GM18909 (cell line): ENCODE measurements at regions not wholly inside any gene's neighbourhood (a gene's known extent, or its start where the extent isn't known, plus 50 kb on each side); places are given as distances from the start of the nearest gene placed in this dataset.

Experiments used
- ATAC-seq: cut with Tn5 transposase; IDR thresholded peaks from one replicate; pipeline ENCODE4 v1.9.1; 2021; ENCODE audit warnings: mild to moderate bottlenecking; ENCODE audit not compliant: unreplicated experiment, poor library complexity

GRCh38 chr3:195003006-195003892 is 267.7 kb downstream of the XXYLT1 start:
- no peak for ATAC-seq

DNA sequence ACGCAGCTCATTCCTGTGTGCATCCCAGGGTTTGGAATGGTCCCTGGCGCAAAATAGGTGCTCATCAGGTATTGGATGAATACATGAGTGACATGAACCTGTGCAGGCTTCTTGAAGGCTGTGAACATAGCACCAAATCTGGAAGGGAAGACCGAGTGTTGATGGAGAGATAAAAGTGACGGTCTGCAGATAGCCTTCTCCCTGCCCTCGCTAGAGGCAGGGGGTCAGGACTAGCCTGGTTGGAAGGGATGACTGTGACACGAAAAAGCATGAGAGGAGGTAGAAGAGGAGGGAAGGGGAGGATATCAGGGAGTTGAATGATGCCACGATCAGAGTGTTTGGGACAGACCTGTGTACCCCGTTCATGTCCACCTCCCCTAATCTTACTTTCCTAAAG is 267.1 kb downstream of the XXYLT1 start:
- ATAC-seq, result no peak

- ATAC-seq, result no peak
These were observed 266.3 kb downstream of the XXYLT1 start for GRCh38 chr3:195004512-195005250.

DNA sequence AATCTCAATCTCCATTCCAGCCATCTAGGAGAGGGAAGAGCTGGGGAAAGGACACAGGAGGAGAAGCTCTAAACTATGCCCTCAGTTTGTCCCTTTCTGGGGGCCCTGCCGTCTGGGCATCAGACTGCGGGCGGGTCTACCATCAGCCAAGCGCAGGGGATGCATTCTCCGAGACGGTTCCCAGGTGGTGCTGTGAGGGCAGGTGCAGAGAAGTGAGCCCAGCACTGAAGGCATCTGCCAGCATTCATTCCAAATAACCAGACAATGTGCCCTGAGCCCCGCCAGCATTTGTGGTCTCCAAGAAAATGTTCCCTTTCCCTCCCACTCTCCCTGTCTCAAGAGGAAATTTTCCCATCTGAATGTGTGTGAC is 265.7 kb downstream of the XXYLT1 start:
- no peak for ATAC-seq

- no peak for ATAC-seq
These were observed 265.0 kb downstream of the XXYLT1 start for GRCh38 chr3:195005759-195006510.

DNA sequence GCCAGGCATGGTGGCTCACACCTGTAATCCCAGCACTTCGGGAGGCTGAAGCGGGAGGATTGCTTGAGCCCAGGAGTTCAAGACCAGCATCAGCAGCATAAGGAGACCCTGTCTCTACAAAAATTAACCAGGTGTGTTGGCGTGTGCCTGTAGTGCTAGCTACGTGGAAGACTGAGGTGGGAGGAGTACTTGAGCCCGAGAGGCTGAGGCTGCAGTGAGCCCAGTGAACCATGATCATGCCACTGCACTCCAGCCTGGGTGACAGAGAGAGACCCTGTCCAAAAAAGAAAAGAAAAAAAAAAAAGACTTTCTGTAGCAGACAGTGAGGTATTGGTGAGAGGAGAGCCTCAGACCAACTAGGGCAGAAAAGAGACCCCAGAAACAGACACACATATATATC is 263.8 kb downstream of the XXYLT1 start:
- ATAC-seq, result no peak

DNA sequence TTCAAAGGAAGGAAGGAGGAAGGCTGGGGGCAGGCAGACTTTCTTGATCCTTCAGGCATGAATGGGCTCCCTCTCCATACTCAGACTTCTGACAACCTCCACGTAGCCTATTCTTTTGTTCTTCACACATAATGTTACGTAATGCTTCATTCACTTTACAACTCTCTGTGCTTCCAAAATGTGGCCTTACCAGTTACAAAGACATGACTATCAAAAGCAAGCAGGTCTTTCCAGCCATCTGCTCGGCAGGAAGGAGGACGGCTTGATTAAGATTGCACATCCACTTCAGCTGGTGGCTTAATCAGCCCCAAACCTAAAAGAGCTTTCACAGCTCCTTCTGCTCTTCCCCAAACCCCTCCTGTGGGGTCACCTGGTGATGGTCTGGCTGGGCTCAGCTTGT is 263.2 kb downstream of the XXYLT1 start:
- ATAC-seq, result no peak

DNA sequence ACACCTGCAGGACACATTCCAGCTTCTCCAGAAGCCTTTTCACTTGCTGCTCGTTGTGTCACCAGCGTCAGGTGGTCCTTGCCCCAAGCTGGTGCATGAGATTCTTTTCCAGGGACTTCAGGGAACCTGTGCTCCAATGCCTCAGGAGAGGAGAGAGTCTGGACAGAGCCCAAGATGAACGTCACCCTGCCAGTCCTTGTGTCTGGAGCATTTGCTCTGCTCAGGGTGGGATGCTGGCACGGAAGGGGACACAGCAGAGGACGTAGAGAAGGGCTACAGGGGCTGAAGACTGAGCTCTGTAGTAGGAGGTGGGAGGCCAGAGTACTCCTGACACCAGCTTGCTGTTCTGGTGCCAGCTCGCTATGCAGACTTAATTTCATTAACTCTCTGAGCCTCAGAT is 262.1 kb downstream of the XXYLT1 start:
- ATAC-seq, result no peak

GRCh38 chr3:195009616-195010015 is 261.3 kb downstream of the XXYLT1 start:
- no peak for ATAC-seq

GRCh38 chr3:195010551-195011100 is 260.3 kb downstream of the XXYLT1 start:
- ATAC-seq, result no peak

DNA sequence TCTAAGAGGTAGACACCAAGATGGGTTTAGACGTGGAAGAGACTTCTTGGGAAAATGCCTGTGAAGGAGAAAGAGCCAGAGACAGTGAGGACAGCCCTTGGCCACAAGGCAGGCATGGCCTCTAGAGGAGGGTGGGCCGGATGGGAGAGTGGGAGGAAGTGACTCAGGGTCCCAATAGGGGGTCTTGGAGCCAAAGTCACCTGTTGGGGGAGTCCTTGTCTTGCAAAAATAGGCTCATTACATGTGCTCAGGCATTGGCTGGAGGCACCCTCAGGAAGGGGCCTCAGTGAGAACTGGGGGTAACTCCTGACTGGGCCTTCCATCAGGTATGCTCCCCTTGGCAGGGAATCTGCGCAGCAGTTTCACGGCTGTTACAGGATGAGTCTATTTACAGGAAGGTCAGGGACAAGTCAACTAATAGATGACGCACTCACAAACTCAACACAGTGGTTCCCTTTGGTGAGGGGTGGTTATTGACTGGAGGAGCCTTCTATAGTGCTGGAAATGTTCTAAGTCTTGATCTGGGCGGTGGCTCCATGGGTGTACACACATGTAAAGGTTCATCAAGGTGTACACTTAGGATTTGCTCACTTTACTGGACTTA is 259.6 kb downstream of the XXYLT1 start:
- no peak for ATAC-seq

- ATAC-seq, result no peak
These were observed 258.9 kb downstream of the XXYLT1 start for GRCh38 chr3:195012100-195012499.

DNA sequence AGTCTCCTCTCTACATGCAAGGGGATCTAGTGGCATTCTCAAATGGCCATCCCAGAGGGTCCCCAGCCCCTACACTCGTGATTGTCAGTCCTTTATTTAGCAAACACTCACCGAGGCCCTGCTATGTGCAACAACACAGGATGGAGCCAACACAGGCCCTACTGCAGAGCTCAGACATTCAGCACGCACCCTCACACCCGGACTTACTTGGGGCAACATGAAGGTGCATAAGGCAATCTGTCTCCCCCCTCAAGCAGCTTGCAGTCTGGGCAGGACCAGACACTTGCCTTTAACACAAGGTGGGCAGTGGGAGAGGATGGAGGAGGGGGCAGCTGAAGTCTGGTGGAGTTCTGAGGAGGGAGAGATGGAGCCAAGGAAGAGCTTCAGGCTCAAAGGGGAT is 258.4 kb downstream of the XXYLT1 start:
- ATAC-seq, result no peak

DNA sequence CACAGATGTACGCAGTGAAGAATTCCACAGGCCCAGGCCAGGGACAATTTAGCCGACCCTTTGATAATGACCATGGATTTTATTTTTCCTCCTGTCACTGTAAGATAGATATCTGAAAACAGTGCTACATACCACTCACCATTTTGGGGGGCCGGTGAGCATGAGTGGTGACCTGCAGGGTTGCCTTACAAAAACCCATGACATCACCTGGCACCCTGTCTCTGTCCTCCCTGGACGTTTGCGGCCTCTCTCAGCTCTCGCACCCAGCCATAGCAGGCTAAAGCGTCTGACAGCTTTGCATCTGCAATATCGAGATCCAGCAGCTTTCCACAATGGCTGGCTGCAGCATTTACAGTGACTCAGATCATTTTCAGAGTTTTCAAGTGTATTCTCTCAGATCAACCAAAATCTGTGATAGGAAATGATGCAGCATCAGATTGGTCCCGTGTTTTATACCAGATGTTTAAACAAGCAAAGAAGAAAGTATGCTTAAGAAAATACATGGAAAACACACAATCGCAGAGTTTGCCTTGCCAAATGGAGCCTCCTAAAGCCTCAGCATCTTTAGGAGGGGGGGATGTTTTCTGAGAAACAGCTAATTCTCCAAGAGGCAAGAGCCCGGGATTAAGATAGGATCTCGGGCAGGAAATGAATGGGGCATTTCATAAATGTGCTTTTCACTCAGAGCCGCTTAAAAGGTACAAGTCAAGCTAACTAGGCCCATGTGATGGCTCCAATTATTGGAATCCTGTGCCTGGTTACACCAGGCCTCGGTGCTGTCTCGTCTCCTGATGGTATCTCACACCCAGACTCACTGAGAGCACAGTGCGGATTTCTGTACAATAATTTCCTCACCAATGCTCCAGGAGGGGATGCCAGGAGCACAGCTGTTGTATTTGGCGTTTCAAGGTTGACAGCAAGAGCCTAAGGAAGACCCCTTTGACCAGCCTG is 257.3 kb downstream of the XXYLT1 start:
- ATAC-seq, result no peak

DNA sequence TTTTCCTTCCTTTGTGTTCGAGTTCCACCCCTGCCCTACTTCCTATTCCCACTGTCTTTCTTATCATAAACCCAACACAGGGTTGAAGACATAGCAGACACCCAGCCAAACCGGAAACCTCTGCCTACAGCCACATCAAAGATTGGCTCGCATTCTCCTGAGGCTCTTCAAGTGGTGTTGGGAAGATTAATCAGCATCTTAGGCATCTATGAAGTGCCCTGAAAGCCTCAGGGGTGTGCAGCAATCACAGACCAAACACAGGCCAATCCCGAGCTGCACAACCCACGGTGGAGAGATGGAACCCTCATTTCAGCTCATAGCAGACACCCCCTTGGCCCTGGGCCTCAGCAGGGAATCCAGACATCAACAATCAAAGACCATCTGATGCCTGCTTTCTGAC is 255.9 kb downstream of the XXYLT1 start:
- ATAC-seq, result no peak

GRCh38 chr3:195017151-195017550 is 253.8 kb downstream of the XXYLT1 start:
- ATAC-seq, result no peak
